MM.1S (cell line): ENCODE measurements at regions not wholly inside any gene's neighbourhood (a gene's known extent, or its start where the extent isn't known, plus 50 kb on each side); places are given as distances from the start of the nearest gene placed in this dataset.

Source experiments
- DNase-seq: peaks from one replicate; pipeline ENCODE4 v3.0.0-alpha.2; 2015
- H2AFZ ChIP-seq: fragments of 300-600 bp; sonication (generic); 2 replicates; pipeline ENCODE4 v1.6.0; 2016; ENCODE audit warnings: antibody characterized with exemption, low read length
- H3F3A ChIP-seq: fragments of 300-600 bp; sonication (generic); 2 replicates; pipeline ENCODE4 v1.6.1; 2016; ENCODE audit warnings: mild to moderate bottlenecking, antibody characterized with exemption, low read length, moderate library complexity, mixed read lengths; ENCODE audit not compliant: insufficient read depth
- H3K27ac ChIP-seq: fragments of 300-600 bp; sonication (generic); 2 replicates; pipeline ENCODE4 v1.5.1; 2016; ENCODE audit warnings: mild to moderate bottlenecking, low read length
- H3K27me3 ChIP-seq: fragments of 300-600 bp; sonication (generic); replicated peaks from 2 replicates; pipeline ENCODE4 v1.6.0; 2016; ENCODE audit warnings: low read length; ENCODE audit not compliant: insufficient read depth
- H3K36me3 ChIP-seq: fragments of 300-600 bp; sonication (generic); replicated peaks from 2 replicates; pipeline ENCODE4 v1.6.1; 2016; ENCODE audit warnings: mild to moderate bottlenecking, low read length, mixed read lengths; ENCODE audit not compliant: insufficient read depth
- H3K4me1 ChIP-seq: fragments of 300-600 bp; sonication (generic); 2 replicates; pipeline ENCODE4 v1.6.1; 2016; ENCODE audit warnings: low read length, mixed read lengths
- H3K4me2 ChIP-seq: fragments of 300-600 bp; sonication (generic); 2 replicates; pipeline ENCODE4 v1.6.0; 2016; ENCODE audit warnings: low read depth, low read length
- H3K4me3 ChIP-seq: fragments of 300-600 bp; sonication (generic); 2 replicates; pipeline ENCODE4 v1.5.1; 2016; ENCODE audit warnings: low read length, mixed read lengths
- H3K79me2 ChIP-seq: fragments of 300-600 bp; sonication (generic); 2 replicates; pipeline ENCODE4 v1.6.1; 2016; ENCODE audit warnings: mixed run types, low read length, mixed read lengths
- H3K9ac ChIP-seq: fragments of 300-600 bp; sonication (generic); 2 replicates; pipeline ENCODE4 v1.6.1; 2016; ENCODE audit warnings: low read length, mixed read lengths
- H3K9me2 ChIP-seq: fragments of 300-600 bp; sonication (generic); replicated peaks from 2 replicates; pipeline ENCODE4 v1.6.1; 2016; ENCODE audit warnings: mild to moderate bottlenecking, low read length, mixed read lengths; ENCODE audit not compliant: insufficient read depth
- H3K9me3 ChIP-seq: fragments of 300-600 bp; sonication (generic); replicated peaks from 2 replicates; pipeline ENCODE4 v1.6.1; 2016; ENCODE audit warnings: mild to moderate bottlenecking, low read length, mixed read lengths; ENCODE audit not compliant: insufficient read depth
- H4K20me1 ChIP-seq: fragments of 300-600 bp; sonication (generic); 2 replicates; pipeline ENCODE4 v1.6.1; 2016; ENCODE audit warnings: mild to moderate bottlenecking, low read length, moderate library complexity, mixed read lengths; ENCODE audit not compliant: insufficient read depth
- EZH2 ChIP-seq: fragments of 300-600 bp; sonication (generic); optimal IDR thresholded peaks from 2 replicates; pipeline ENCODE3; 2017; ENCODE audit warnings: low read depth, mild to moderate bottlenecking, antibody characterized with exemption, low read length, mixed read lengths
- EZH2phosphoT487 ChIP-seq: fragments of 300-600 bp; sonication (generic); IDR thresholded peaks from 2 replicates; pipeline ENCODE4 v1.6.1; 2018; ENCODE audit warnings: antibody characterized with exemption, low read length
- TF ChIP-seq, protein P1 (sequence below): fragments of 300-600 bp; sonication (generic); IDR thresholded peaks from 2 replicates; pipeline ENCODE4 v1.5.1; 2016; ENCODE audit warnings: antibody characterized with exemption, low read length, mixed read lengths

DNA sequence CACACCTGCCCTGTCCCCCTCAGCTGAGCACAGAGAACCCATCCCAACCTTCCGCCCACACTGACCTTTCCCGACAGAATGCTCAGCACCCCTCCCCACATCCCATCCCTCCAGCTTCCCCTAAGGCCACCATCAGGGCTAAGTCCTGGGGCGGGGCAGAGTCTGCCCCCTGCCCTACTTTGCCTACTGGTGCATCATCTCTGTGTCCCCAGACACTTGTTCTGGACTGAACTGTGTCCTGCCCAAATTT, 109.8 kb downstream of the CTTN start:
- TF ChIP-seq, protein P1, sequence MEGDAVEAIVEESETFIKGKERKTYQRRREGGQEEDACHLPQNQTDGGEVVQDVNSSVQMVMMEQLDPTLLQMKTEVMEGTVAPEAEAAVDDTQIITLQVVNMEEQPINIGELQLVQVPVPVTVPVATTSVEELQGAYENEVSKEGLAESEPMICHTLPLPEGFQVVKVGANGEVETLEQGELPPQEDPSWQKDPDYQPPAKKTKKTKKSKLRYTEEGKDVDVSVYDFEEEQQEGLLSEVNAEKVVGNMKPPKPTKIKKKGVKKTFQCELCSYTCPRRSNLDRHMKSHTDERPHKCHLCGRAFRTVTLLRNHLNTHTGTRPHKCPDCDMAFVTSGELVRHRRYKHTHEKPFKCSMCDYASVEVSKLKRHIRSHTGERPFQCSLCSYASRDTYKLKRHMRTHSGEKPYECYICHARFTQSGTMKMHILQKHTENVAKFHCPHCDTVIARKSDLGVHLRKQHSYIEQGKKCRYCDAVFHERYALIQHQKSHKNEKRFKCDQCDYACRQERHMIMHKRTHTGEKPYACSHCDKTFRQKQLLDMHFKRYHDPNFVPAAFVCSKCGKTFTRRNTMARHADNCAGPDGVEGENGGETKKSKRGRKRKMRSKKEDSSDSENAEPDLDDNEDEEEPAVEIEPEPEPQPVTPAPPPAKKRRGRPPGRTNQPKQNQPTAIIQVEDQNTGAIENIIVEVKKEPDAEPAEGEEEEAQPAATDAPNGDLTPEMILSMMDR, result no peak
- TF ChIP-seq EZH2 (no peak), EZH2phosphoT487 (no peak)
- no peak overlapping the region for H3K4me2 ChIP-seq
- no peaks in the 10 kb centered on the region for H3K9me3 ChIP-seq
- DNase-seq, result no peak
- H2AFZ ChIP-seq, result no peak overlapping the region
- no peaks in the 10 kb centered on the region for H3K36me3 ChIP-seq
- no peaks in the 10 kb centered on the region for H4K20me1 ChIP-seq
- no peaks in the 10 kb centered on the region for H3K4me1 ChIP-seq
- no peak overlapping the region for H3K9ac ChIP-seq
- no peak overlapping the region for H3K27ac ChIP-seq
- H3K79me2 ChIP-seq, result no peaks in the 10 kb centered on the region
- H3K27me3 ChIP-seq, result peaks cover 94% of the 10 kb centered on the region
- H3K9me2 ChIP-seq, result no peaks in the 10 kb centered on the region
- H3K4me3 ChIP-seq, result no peak overlapping the region
- H3F3A ChIP-seq, result no peaks in the 10 kb centered on the region

DNA sequence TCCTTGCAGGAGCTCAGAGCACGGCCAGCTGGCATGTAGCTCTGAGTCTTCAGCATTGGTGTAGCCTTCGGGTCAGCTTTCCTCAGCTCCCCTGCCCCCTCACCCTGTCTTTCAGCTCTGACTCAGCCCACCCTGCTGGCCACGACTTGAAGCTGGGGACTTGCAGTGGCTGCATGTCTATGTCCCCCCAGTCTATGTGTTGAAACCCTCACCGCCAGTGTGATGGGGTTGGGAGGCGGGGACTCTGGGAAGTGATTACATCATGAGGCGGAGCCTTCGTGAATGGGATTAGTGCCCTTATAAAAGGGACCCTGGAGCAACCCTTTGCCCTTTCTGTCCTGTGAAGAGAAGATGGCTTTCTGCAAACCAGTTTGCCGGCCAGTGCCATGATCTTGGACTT, 111.1 kb downstream of the CTTN start:
- no peaks in the 10 kb centered on the region for H3K9me2 ChIP-seq
- H3K4me3 ChIP-seq, result no peak overlapping the region
- H3K4me1 ChIP-seq, result no peaks in the 10 kb centered on the region
- peaks cover 93% of the 10 kb centered on the region for H3K27me3 ChIP-seq
- no peak for DNase-seq
- no peaks in the 10 kb centered on the region for H3K79me2 ChIP-seq
- TF ChIP-seq, protein P1, result no peak
- TF ChIP-seq EZH2phosphoT487 (no peak), EZH2 (no peak)
- no peaks in the 10 kb centered on the region for H4K20me1 ChIP-seq
- H2AFZ ChIP-seq, result no peak overlapping the region
- no peak overlapping the region for H3K4me2 ChIP-seq
- H3K9ac ChIP-seq, result no peak overlapping the region
- H3F3A ChIP-seq, result no peaks in the 10 kb centered on the region
- no peaks in the 10 kb centered on the region for H3K9me3 ChIP-seq
- H3K27ac ChIP-seq, result no peak overlapping the region
- no peaks in the 10 kb centered on the region for H3K36me3 ChIP-seq

DNA sequence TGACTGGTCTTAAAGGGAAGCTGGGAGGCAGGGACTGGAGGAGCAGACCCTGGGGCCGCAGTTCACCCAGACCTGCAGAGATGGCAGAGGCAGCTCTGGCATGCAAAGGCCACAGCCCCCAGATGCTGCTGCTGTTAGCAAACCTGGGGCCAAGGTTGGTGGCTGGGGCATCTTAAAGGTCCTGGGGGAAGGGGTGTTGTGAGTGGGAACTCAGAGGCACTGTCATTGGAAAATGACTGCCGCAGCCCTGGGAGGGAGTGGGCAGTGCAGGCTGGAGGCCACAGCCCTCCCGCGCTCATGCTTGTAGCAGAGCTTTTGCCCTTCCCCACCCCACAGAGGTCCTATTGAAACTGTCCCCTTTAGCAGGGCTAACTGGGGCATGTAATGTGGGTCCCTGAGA, 111.8 kb downstream of the CTTN start:
- TF ChIP-seq EZH2phosphoT487 (no peak), EZH2 (no peak)
- TF ChIP-seq, protein P1, result no peak
- H3K9ac ChIP-seq, result no peak overlapping the region
- H3K27ac ChIP-seq, result no peak overlapping the region
- H3K4me2 ChIP-seq, result no peak overlapping the region
- no peaks in the 10 kb centered on the region for H4K20me1 ChIP-seq
- no peaks in the 10 kb centered on the region for H3K4me1 ChIP-seq
- peaks cover 93% of the 10 kb centered on the region for H3K27me3 ChIP-seq
- DNase-seq, result no peak
- H3K36me3 ChIP-seq, result no peaks in the 10 kb centered on the region
- no peaks in the 10 kb centered on the region for H3K79me2 ChIP-seq
- H3K9me2 ChIP-seq, result no peaks in the 10 kb centered on the region
- no peaks in the 10 kb centered on the region for H3F3A ChIP-seq
- H3K4me3 ChIP-seq, result no peak overlapping the region
- no peak overlapping the region for H2AFZ ChIP-seq
- H3K9me3 ChIP-seq, result no peaks in the 10 kb centered on the region

DNA sequence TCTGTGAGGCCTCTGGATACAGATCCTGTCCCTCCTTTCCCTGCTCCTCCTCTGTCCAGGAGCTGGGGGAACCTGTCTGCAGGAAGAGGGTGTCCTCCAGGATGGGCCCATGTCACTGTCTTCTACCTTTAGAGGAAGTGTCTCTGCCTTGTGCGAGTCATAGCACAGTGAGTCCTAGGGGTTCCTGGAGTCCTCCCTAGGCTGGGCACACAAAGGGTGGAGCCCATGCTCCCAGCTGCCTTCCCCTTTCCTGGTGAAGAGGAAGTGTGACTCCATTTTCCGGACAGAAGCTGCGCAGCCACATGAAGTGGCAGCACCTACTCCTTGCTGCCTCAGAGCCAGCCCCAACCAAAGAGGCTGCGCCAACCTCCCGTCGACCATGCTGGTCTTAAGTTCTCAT, 112.2 kb downstream of the CTTN start:
- Histone ChIP-seq H3K9me3 (no peaks in the 10 kb centered on the region), H3K36me3 (no peaks in the 10 kb centered on the region), H3K79me2 (no peaks in the 10 kb centered on the region), H3K4me2 (no peak overlapping the region), H3K9me2 (no peaks in the 10 kb centered on the region), H3K4me1 (no peaks in the 10 kb centered on the region), H3K9ac (no peak overlapping the region), H4K20me1 (no peaks in the 10 kb centered on the region), H3K4me3 (no peak overlapping the region), H3K27me3 (peaks cover 93% of the 10 kb centered on the region), H3K27ac (no peak overlapping the region), H3F3A (no peaks in the 10 kb centered on the region), H2AFZ (no peak overlapping the region)
- no peak for DNase-seq
- TF ChIP-seq, protein P1, result no peak
- no peak for TF ChIP-seq EZH2
- TF ChIP-seq EZH2phosphoT487, result no peak
